Duodenal mucosa (tissue), 2 donors: ENCODE measurements at regions not wholly inside any gene's neighbourhood (a gene's known extent, or its start where the extent isn't known, plus 50 kb on each side); places are given as distances from the start of the nearest gene placed in this dataset.

Experiments used
- H3K27ac ChIP-seq: one replicate; pipeline ENCODE4 v1.7.0; 2013; ENCODE audit warnings: low read depth, low read length
- H3K27me3 ChIP-seq, 2 donors: one replicate each; pipeline ENCODE4 v1.7.0; 2013; ENCODE audit warnings: low read length in 2 of 2, control low read depth in 1 of 2; ENCODE audit not compliant: insufficient read depth in 2 of 2, control insufficient read depth in 1 of 2
- H3K36me3 ChIP-seq, 2 donors: one replicate each; pipeline ENCODE4 v1.7.0; 2013; ENCODE audit warnings: low read length in 2 of 2, control low read depth in 1 of 2; ENCODE audit not compliant: insufficient read depth in 2 of 2, control insufficient read depth in 1 of 2
- H3K4me1 ChIP-seq, 2 donors: one replicate each; pipeline ENCODE4 v1.7.0; 2013; ENCODE audit warnings: low read length in 2 of 2, control low read depth in 1 of 2; ENCODE audit not compliant: insufficient read depth in 2 of 2, control insufficient read depth in 1 of 2
- H3K4me3 ChIP-seq, 2 donors: one replicate each; pipeline ENCODE4 v1.7.0; 2013; ENCODE audit warnings: low read length in 2 of 2, low read depth in 1 of 2
- H3K9ac ChIP-seq, 2 donors: one replicate each; pipeline ENCODE4 v1.7.0; 2013; ENCODE audit warnings: low read length in 2 of 2, low read depth in 1 of 2
- H3K9me3 ChIP-seq, 2 donors: one replicate each; pipeline ENCODE4 v1.7.0; 2013; ENCODE audit warnings: low read length in 2 of 2, control low read depth in 1 of 2; ENCODE audit not compliant: control insufficient read depth in 1 of 2

DNA sequence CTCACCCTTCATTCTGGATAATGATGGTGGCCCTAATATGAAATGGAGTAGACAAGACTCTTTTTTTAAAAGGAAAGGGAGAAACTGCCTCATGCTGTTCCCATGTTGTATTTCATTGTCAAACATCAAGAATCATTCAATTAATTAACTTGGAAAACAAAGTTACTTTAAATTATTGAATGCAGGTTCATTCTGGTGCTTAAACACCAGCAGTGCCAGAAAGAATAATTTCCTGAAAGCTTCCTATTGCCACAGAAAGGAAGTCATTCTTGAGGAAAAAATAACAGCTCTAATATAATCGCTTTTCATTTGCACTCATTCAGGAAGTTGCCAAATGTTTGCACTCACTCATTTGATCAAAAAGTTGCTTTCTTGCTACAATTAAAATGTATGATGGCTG, 497.1 kb upstream of the CDH11 start:
- Histone ChIP-seq H3K36me3 (no peaks in the 10 kb centered on the region), H3K9ac (no peak overlapping the region), H3K9me3 (peaks cover 0 to 3% of the 10 kb centered on the region in 2 donors), H3K27me3 (no peaks in the 10 kb centered on the region), H3K4me1 (no peaks in the 10 kb centered on the region), H3K4me3 (no peak overlapping the region), H3K27ac (no peak overlapping the region)

DNA sequence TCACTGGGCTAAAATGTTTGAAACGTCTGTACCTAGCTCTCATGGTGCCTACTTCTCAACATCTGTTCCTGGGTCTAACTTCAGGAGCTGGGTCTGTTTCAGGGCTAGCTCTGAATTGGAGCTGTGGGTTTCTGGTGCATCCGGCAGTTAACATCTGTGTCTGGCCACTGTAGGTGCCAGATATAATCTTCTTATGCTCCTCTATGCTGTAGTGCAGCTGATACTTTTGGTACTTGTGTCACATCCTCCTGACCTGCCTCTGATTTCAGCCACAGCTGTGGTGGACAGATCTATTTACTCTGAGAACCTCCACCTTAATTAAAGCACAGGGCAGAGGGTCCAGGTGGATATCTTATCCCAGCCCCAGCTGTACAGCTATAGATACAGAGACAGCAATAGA, 496.5 kb upstream of the CDH11 start:
- no peaks in the 10 kb centered on the region for H3K4me1 ChIP-seq
- no peak overlapping the region for H3K4me3 ChIP-seq
- peaks cover 0 to 3% of the 10 kb centered on the region in 2 donors for H3K9me3 ChIP-seq
- no peak overlapping the region for H3K27ac ChIP-seq
- H3K9ac ChIP-seq, result no peak overlapping the region
- no peaks in the 10 kb centered on the region for H3K36me3 ChIP-seq
- H3K27me3 ChIP-seq, result no peaks in the 10 kb centered on the region

DNA sequence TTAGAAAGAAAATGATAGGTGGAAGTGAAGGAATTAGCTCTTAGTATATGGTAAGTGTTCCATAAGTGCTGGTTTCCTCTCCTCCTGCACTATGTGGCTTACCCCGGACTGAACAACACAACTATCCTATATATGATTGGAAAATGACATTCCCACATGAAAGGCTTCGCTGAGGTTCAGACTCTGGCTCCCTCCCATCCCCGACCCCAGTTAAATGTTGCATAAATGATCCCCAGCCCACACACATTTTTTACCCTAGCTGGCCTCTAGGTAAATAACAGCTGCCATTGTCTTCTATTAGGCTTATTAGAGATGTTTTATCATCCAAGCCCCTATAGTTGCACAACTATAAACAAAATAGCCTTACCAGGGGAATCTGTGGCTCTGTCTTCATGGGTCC, 495.6 kb upstream of the CDH11 start:
- Histone ChIP-seq H3K9me3 (peaks cover 0 to 3% of the 10 kb centered on the region in 2 donors), H3K36me3 (no peaks in the 10 kb centered on the region)

DNA sequence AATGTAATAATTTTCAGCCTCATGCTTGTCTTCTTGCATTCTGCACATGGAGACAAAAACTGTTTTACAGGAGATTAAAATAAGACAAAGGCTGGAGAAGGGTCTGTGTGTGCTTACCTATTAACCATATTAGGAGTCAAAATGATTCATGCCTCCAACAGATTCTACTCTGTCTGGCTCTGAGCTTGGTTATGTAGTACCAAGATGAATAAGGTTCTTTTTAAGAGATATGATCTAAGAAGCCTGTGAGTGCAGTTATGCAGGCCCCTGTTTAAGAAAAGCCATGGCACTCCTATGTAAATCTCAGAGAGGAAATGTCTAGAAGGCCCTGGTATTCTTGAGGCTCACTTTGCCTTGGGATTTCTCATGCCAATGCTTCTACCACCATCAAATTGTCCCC, 486.6 kb upstream of the CDH11 start:
- Histone ChIP-seq H3K36me3 (no peaks in the 10 kb centered on the region), H3K27ac (no peak overlapping the region), H3K9me3 (peaks cover 3 to 18% of the 10 kb centered on the region in 2 donors)

More for the DNA sequence above, 495.6 kb upstream of the CDH11 start:
- no peak overlapping the region for H3K27ac ChIP-seq
- H3K4me3 ChIP-seq, result no peak overlapping the region
- no peaks in the 10 kb centered on the region for H3K4me1 ChIP-seq
- H3K9ac ChIP-seq, result no peak overlapping the region
- no peaks in the 10 kb centered on the region for H3K27me3 ChIP-seq

DNA sequence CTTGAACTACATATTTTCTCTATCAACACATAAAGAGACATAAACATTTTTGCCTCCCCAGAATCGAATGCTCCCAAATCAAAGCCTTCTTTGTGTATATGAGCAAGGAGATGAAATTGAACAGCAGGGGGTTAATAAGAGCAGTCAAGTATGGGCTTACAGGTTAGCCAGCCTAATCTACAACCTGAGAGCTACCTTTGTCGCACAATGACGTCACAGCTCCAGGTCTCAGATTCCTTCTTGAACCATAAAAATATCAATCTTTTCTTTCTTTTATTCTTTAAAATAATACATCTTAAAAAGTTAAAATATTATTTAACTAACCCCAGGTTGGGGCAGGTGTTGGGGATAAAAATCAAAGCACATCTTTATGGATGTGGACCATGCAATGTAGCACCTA, 482.9 kb upstream of the CDH11 start:
- Histone ChIP-seq H3K9ac (no peak overlapping the region), H3K27ac (no peak overlapping the region), H3K9me3 (peaks cover 4 to 27% of the 10 kb centered on the region in 2 donors), H3K27me3 (no peaks in the 10 kb centered on the region), H3K4me3 (no peak overlapping the region), H3K36me3 (no peaks in the 10 kb centered on the region), H3K4me1 (no peaks in the 10 kb centered on the region)

More for the DNA sequence above, 486.6 kb upstream of the CDH11 start:
- Histone ChIP-seq H3K4me1 (no peaks in the 10 kb centered on the region), H3K9ac (no peak overlapping the region), H3K4me3 (no peak overlapping the region), H3K27me3 (no peaks in the 10 kb centered on the region)

DNA sequence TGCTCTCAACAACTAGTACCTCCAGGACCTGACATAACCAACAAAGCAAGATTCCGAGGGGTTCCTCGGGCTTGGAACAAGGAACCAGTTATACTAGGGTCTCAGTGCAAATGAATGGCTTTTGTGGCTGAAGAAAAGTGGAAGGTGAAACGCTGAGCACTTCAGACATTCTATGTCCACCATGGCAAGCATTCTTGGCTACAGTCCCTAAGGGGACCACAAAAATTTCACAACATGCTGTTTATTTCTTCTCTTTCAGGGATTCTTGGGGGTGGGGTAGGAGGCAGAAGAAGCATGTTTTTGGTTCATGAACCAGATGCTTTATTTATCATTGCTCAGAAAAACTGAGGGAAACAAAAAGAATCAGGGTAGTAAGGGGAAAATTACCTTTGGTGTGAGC, 479.9 kb upstream of the CDH11 start:
- peaks cover 4 to 18% of the 10 kb centered on the region in 2 donors for H3K9me3 ChIP-seq
- no peak overlapping the region for H3K27ac ChIP-seq
- H3K4me3 ChIP-seq, result no peak overlapping the region
- no peak overlapping the region for H3K9ac ChIP-seq
- H3K36me3 ChIP-seq, result no peaks in the 10 kb centered on the region
- H3K4me1 ChIP-seq, result no peaks in the 10 kb centered on the region
- H3K27me3 ChIP-seq, result no peaks in the 10 kb centered on the region

DNA sequence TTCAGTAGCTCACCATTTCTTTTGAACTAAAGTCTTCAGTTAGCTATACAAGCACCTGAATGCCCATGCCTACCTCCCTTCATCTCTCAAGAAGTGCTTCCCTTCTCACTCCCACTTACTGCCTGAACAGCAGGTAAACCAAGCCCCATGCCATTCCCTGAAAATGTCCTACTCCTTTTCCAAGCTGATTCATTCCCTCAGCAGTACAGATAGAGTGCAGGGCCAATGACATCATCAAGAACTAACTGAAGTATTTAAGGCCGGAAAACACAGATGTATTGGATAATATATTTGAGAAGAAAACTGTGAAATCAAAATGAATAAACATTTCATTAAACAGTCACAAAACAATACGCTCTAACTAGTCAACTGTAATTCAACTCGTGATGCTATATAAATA, 478.8 kb upstream of the CDH11 start:
- Histone ChIP-seq H3K27ac (no peak overlapping the region), H3K36me3 (no peaks in the 10 kb centered on the region), H3K9ac (no peak overlapping the region), H3K4me1 (no peaks in the 10 kb centered on the region), H3K27me3 (no peaks in the 10 kb centered on the region), H3K4me3 (no peak overlapping the region), H3K9me3 (peaks cover 4 to 16% of the 10 kb centered on the region in 2 donors)

DNA sequence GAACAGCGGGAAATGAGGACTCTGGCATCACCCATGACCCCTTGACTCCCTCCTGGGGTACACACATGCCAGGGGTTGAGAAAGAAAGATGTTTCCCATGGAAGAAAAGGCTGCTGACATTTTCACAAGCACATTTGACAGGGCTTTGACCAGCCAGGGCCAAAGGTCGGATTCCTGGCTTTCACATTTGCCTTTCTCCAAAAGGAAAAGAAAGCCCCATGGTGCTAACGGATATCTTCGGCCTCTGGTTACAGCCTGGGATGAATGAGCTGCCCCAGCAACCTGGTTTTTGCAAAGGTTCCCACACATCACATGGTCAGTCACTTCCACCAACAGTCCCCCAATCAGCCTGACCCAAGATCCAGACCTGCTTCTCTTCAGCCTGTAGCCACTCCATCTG, 478.2 kb upstream of the CDH11 start:
- Histone ChIP-seq H3K27me3 (no peaks in the 10 kb centered on the region), H3K9ac (no peak overlapping the region), H3K4me3 (no peak overlapping the region), H3K27ac (no peak overlapping the region), H3K36me3 (no peaks in the 10 kb centered on the region), H3K9me3 (peaks cover 4 to 16% of the 10 kb centered on the region in 2 donors), H3K4me1 (no peaks in the 10 kb centered on the region)

DNA sequence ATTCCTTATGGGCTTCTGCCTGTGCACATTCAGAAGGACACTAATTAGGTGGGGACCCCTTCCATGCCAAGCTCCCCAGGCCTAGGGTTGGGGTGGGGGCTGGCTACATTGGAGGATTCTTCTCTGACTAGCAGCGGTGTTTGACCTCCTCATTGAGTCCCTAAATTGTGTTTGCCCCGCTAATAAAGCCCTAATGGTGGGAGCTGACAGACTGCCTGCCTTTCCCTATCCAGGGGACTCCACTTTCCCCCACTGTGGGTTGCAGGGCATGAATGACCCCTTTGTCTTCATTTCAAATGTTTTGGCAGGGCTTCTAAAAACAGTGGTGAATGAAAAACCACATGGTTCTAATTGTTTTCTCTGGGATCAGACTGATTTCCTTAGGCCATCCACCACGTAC, 476.8 kb upstream of the CDH11 start:
- H3K36me3 ChIP-seq, result no peaks in the 10 kb centered on the region
- no peaks in the 10 kb centered on the region for H3K27me3 ChIP-seq
- no peak overlapping the region for H3K27ac ChIP-seq
- H3K9me3 ChIP-seq, result peaks cover 2 to 15% of the 10 kb centered on the region in 2 donors
- H3K4me3 ChIP-seq, result no peak overlapping the region
- H3K9ac ChIP-seq, result no peak overlapping the region
- H3K4me1 ChIP-seq, result no peaks in the 10 kb centered on the region

DNA sequence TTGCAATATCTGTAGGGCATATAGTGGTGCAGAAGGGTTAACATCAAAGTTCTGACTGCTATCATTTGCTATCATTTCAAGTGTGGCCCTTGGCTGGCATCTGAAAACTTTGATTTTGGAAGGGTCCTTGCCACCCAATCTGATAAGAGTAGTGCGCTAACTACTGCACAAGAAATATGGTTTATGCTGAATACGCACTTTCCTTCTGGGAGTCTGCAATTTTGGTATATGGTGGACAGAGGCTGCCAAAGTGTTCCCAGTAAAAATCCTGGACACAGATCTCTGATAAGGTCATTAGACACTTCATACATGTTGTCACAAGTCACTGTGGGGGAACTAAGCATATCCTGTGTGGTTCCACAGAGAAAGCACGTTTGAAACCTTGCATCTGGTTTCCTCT, 461.6 kb upstream of the CDH11 start:
- H3K36me3 ChIP-seq, result no peaks in the 10 kb centered on the region
- H3K4me3 ChIP-seq, result no peak overlapping the region
- H3K9ac ChIP-seq, result no peak overlapping the region
- H3K27me3 ChIP-seq, result no peaks in the 10 kb centered on the region
- no peak overlapping the region for H3K27ac ChIP-seq
- peaks cover 0 to 4% of the 10 kb centered on the region in 2 donors for H3K9me3 ChIP-seq
- no peaks in the 10 kb centered on the region for H3K4me1 ChIP-seq

DNA sequence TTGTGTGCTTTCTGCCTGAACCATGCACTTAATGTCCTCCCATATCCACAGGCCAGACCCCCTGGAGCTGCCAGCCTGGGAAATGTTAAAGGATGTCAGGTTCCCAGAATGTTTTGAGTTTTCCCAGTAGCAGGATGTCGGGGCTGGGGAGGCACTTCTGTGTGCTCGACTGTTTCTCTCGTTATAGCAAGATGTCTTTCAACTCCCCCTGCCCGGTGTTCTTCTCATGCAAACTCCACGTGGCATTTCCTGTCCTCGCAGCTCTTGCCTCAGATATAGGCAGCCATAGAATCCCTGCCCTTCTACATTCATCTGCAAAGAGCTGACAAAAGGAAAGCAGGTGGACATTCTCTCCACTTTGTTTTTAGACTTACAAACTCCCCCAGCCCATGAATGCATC, 457.2 kb upstream of the CDH11 start:
- H3K9me3 ChIP-seq, result peaks cover 0 to 8% of the 10 kb centered on the region in 2 donors
- H3K36me3 ChIP-seq, result no peaks in the 10 kb centered on the region
- no peaks in the 10 kb centered on the region for H3K4me1 ChIP-seq
- no peak overlapping the region for H3K9ac ChIP-seq
- H3K27ac ChIP-seq, result no peak overlapping the region
- no peaks in the 10 kb centered on the region for H3K27me3 ChIP-seq
- H3K4me3 ChIP-seq, result no peak overlapping the region
